HG03342 (cell line): ENCODE measurements at regions not wholly inside any gene's neighbourhood (a gene's known extent, or its start where the extent isn't known, plus 50 kb on each side); places are given as distances from the start of the nearest gene placed in this dataset.

Source experiments
- ATAC-seq: cut with Tn5 transposase; IDR thresholded peaks from one replicate; pipeline ENCODE4 v1.9.1; 2021; ENCODE audit warnings: mild to moderate bottlenecking, moderate library complexity; ENCODE audit not compliant: unreplicated experiment

- no peak for ATAC-seq
Measured at GRCh38 chr12:126847005-126847629, 1419.9 kb upstream of the TMEM132C start.

GRCh38 chr12:126855768-126856167, 1411.2 kb upstream of the TMEM132C start:
- ATAC-seq: no peak

- no peak for ATAC-seq
Measured at GRCh38 chr12:126856958-126857357, 1410.0 kb upstream of the TMEM132C start.

- no peak for ATAC-seq
Measured at GRCh38 chr12:126858560-126858959, 1408.4 kb upstream of the TMEM132C start.

GRCh38 chr12:126860210-126860609, 1406.8 kb upstream of the TMEM132C start:
- no peak for ATAC-seq

- ATAC-seq: no peak
Measured at GRCh38 chr12:126862500-126862899, 1404.5 kb upstream of the TMEM132C start.

GRCh38 chr12:126869644-126870043, 1397.3 kb upstream of the TMEM132C start:
- ATAC-seq: no peak

- no peak for ATAC-seq
Measured at GRCh38 chr12:126873701-126874100, 1393.3 kb upstream of the TMEM132C start.

GRCh38 chr12:126874427-126875026, 1392.4 kb upstream of the TMEM132C start:
- ATAC-seq: peak; percentile 96

GRCh38 chr12:126879842-126880241, 1387.1 kb upstream of the TMEM132C start:
- no peak for ATAC-seq

GRCh38 chr12:126883697-126884096, 1383.3 kb upstream of the TMEM132C start:
- no peak for ATAC-seq

GRCh38 chr12:126889501-126889900, 1377.5 kb upstream of the TMEM132C start:
- ATAC-seq: no peak

GRCh38 chr12:126890097-126890496, 1376.9 kb upstream of the TMEM132C start:
- no peak for ATAC-seq

GRCh38 chr12:126891789-126892188, 1375.2 kb upstream of the TMEM132C start:
- ATAC-seq: no peak

GRCh38 chr12:126895951-126896913, 1370.7 kb upstream of the TMEM132C start:
- no peak for ATAC-seq

GRCh38 chr12:126897102-126897501, 1369.9 kb upstream of the TMEM132C start:
- no peak for ATAC-seq

- no peak for ATAC-seq
Measured at GRCh38 chr12:126897778-126898177, 1369.2 kb upstream of the TMEM132C start.

- no peak for ATAC-seq
Measured at GRCh38 chr12:126898562-126898961, 1368.4 kb upstream of the TMEM132C start.

GRCh38 chr12:126899926-126900792, 1366.8 kb upstream of the TMEM132C start:
- no peak for ATAC-seq

- ATAC-seq: no peak
Measured at GRCh38 chr12:126903027-126903876, 1363.7 kb upstream of the TMEM132C start.
